NOMO-1 treated with dmso at 0.1 percent for 144 hours (cell line): ENCODE measurements at regions not wholly inside any gene's neighbourhood (a gene's known extent, or its start where the extent isn't known, plus 50 kb on each side); places are given as distances from the start of the nearest gene placed in this dataset.

Source experiments
- DNase-seq: peaks from one replicate; lab custom pipeline; 2025; ENCODE audit not compliant: unreplicated experiment; lab: John Stamatoyannopoulos, UW

DNA sequence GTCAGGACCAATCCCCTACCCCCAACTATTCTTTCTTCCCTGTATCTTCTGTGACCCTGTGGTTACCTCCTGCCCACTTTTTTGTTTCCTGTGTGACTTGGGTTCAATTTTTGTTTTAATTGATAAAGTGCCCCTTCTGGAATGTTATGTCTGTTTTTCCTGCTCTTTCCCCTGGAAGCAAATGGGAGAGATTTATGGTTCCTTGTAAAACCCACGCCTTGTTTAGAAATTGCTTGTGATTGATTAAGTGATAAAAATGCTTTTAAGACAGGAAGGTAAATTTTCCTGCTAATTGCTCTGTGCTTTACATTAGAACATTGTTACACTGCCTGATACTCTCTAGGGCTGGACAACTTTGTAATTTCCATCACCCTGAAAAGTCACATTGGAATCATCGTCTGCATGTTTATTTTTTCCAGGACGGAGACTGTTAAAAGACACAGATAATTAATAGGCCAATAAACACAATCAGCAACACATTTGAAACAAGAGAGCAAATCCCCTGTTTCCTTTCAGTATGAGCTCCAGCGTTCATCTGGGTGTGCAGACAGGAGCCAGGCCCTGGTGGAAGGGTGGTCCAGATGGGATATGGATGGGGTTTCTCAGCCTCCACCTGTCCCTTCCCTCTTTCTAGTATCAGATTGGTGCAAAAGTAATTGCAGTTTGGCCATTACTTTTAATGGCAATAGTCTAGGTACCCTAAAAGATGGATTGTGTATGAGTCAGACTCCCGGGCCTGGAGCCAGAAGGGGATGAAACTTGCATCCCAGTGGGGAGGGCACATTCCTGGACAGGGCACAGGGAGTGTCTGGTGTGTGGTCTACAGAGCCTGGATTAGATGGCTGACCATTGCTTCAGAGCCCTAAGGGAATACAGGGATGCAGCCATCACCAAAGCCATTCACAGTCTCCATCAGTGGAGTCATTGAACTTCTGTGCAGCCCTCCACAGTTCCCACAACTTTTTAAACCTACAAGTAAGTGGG lies 58.1 kb upstream of the AGBL1 start:
- no peak for DNase-seq

GRCh38 chr15:86028961-86029360 lies 50.7 kb upstream of the AGBL1 start:
- DNase-seq = no peak
